Vagina (tissue), 2 donors: ENCODE measurements at regions not wholly inside any gene's neighbourhood (a gene's known extent, or its start where the extent isn't known, plus 50 kb on each side); places are given as distances from the start of the nearest gene placed in this dataset.
"Not testable (repeated sequence)": the region's sequence is repeated elsewhere in the genome, so short reads cannot be mapped to it uniquely, and the experiment has no call there.

Experiments used
- CTCF ChIP-seq, 3 experiments: fragments of 450-650 bp in 2 of 3; fragments of 200-600 bp in 1 of 3; sonication (generic) in 1 of 3; IDR thresholded peaks; one replicate each; pipeline ENCODE4 v1.5.1; 2017 to 2019; ENCODE audit warnings: antibody characterized with exemption in 3 of 3, mild to moderate bottlenecking in 2 of 3, moderate library complexity in 2 of 3
- POLR2A ChIP-seq, 2 donors: fragments of 450-650 bp; IDR thresholded peaks; one replicate each; pipeline ENCODE4 v1.6.1; 2017; ENCODE audit warnings: antibody characterized with exemption in 2 of 2, mild to moderate bottlenecking in 2 of 2, moderate library complexity in 2 of 2

- not testable (repeated sequence) for TF ChIP-seq POLR2A, CTCF (IDR thresholded peaks at IDR 0.05)
These were observed 345.0 kb downstream of the ADGRD1 start for GRCh38 chr12:131298526-131299369.
